Esophagus muscularis mucosa (tissue), 3 donors: ENCODE measurements at regions not wholly inside any gene's neighbourhood (a gene's known extent, or its start where the extent isn't known, plus 50 kb on each side); places are given as distances from the start of the nearest gene placed in this dataset.

ENCODE experiments used
- CTCF ChIP-seq, 3 experiments: fragments of 200-600 bp in 2 of 3; fragments of 450-650 bp in 1 of 3; sonication (generic) in 2 of 3; IDR thresholded peaks; one replicate each; pipeline ENCODE4 v1.5.1; 2017 to 2019; ENCODE audit warnings: antibody characterized with exemption in 3 of 3, mild to moderate bottlenecking in 2 of 3, moderate library complexity in 1 of 3
- POLR2A ChIP-seq: fragments of 450-650 bp; IDR thresholded peaks from one replicate; pipeline ENCODE4 v1.6.1; 2017; ENCODE audit warnings: antibody characterized with exemption, moderate library complexity, mild to moderate bottlenecking, low read depth
- POLR2AphosphoS5 ChIP-seq, 2 donors: sonication (generic); formaldehyde crosslinking; IDR thresholded peaks; one replicate each; pipeline ENCODE4 v1.6.1; 2017; ENCODE audit warnings: antibody characterized with exemption in 2 of 2

- TF ChIP-seq CTCF (IDR thresholded peaks at IDR 0.05) (no peak), POLR2AphosphoS5 (IDR thresholded peaks at IDR 0.05) (no peak), POLR2A (no peak)
Observed at GRCh38 chr2:17148407-17149145, 369.7 kb downstream of the RAD51AP2 start.
